ENCODE measurements at regions not wholly inside any gene's neighbourhood (a gene's known extent, or its start where the extent isn't known, plus 50 kb on each side); places are given as distances from the start of the nearest gene placed in this dataset.

DNA sequence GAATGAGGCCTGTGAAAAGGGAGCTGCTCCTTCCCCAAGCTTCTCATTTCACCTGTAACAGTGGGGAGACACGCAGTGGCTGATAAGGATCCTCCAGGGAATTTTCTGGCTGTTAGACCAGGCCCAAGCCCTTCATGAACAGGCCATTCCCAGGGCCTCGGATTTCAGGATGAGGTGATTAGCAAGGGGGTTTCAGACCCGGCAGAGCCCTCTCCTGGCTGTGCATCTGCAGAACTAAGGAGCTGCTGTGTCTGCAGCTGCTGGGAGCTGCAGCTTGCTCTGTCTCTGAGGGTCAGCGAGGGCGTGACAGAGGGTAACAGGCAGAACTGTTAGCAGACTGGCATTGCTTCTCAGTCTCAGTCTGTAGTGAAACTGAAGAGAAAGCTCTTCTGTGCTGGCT is 110.4 kb downstream of the KCNA5 start:
- Mint-ChIP-seq H3K4me3 (no peak overlapping the region), H3K27ac (no peak overlapping the region), H3K4me1 (no peaks in the 10 kb centered on the region), H3K9me3 (peaks cover 0 to 1% (median 0%) of the 10 kb centered on the region in 7 donors), H3K27me3 (ENCODE audit: low read depth in 3 of 3) (peaks cover 6 to 23% (median 9%) of the 10 kb centered on the region in 3 donors), H3K36me3 (no peaks in the 10 kb centered on the region)
- H3K9ac ChIP-seq (ENCODE audit: insufficient read depth, low read length, poor library complexity, severe bottlenecking): no peak overlapping the region
- no peaks in the 10 kb centered on the region for H3K9me3 ChIP-seq (replicated peaks in 1 of 2; ENCODE audit: control insufficient read depth in 1 of 2, insufficient read depth in 1 of 2, low read length in 2 of 2)
- no peak overlapping the region for H3K4me2 ChIP-seq (replicated peaks; ENCODE audit: extremely low read depth, low read length, poor library complexity, severe bottlenecking)
- H3K27ac ChIP-seq (ENCODE audit: low read depth in 1 of 2, low read length in 2 of 2): no peak overlapping the region
- H3K4me3 ChIP-seq (replicated peaks in 1 of 3; ENCODE audit: low read depth in 2 of 3, low read length in 3 of 3): no peak overlapping the region
- no peaks in the 10 kb centered on the region for H3K36me3 ChIP-seq (replicated peaks in 1 of 2; ENCODE audit: control insufficient read depth in 1 of 2, insufficient read depth in 2 of 2, low read length in 2 of 2)
- no peak overlapping the region for H2AFZ ChIP-seq (ENCODE audit: insufficient read depth, low read depth, low read length, poor library complexity, severe bottlenecking)
- no peaks in the 10 kb centered on the region for H3K79me2 ChIP-seq (ENCODE audit: insufficient read depth, low read length)
- TF ChIP-seq, protein P1, sequence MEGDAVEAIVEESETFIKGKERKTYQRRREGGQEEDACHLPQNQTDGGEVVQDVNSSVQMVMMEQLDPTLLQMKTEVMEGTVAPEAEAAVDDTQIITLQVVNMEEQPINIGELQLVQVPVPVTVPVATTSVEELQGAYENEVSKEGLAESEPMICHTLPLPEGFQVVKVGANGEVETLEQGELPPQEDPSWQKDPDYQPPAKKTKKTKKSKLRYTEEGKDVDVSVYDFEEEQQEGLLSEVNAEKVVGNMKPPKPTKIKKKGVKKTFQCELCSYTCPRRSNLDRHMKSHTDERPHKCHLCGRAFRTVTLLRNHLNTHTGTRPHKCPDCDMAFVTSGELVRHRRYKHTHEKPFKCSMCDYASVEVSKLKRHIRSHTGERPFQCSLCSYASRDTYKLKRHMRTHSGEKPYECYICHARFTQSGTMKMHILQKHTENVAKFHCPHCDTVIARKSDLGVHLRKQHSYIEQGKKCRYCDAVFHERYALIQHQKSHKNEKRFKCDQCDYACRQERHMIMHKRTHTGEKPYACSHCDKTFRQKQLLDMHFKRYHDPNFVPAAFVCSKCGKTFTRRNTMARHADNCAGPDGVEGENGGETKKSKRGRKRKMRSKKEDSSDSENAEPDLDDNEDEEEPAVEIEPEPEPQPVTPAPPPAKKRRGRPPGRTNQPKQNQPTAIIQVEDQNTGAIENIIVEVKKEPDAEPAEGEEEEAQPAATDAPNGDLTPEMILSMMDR (IDR thresholded peaks at IDR 0.05): no peak
- no peak for DNase-seq
- H3K4me1 ChIP-seq (ENCODE audit: control insufficient read depth in 1 of 2, insufficient read depth in 2 of 2, low read length in 2 of 2): no peaks in the 10 kb centered on the region
- H3K27me3 ChIP-seq (ENCODE audit: control insufficient read depth in 2 of 2, insufficient read depth in 2 of 2, low read length in 2 of 2): peaks cover 2 to 4% of the 10 kb centered on the region in 2 donors
- intact Hi-C loops (cut with micrococcal nuclease): no loop called here
- no peaks in the 10 kb centered on the region for H4K20me1 ChIP-seq (ENCODE audit: insufficient read depth, low read length)
- 82% methylated on average over 3 of the region's 5 CpGs for WGBS (ENCODE audit: insufficient coverage)

DNA sequence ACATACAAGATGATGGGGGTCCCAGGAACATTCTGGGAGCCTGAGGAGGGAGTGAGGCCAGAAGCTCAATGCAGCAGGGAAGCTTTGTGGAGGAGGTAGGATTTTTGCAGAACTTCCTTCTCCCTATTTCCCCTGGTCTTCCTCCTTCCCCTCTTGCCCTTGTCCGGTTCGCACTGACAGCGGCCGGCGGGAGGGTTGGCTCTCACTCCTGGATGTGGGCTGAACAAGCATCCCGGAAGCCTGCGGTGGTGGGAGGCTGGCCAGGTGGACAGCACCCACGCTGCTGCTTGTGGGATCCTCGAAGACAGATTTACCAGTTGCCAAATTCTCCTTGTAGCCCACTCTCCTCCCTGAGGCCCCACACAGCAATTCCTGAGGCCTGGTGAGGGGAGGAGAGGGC is 112.2 kb downstream of the KCNA5 start:
- intact Hi-C loops (cut with micrococcal nuclease): no loop called here
- Histone ChIP-seq H3K4me2 (replicated peaks; ENCODE audit: extremely low read depth, low read length, poor library complexity, severe bottlenecking) (no peak overlapping the region), H3K27ac (ENCODE audit: low read depth in 1 of 2, low read length in 2 of 2) (no peak overlapping the region), H3K79me2 (ENCODE audit: insufficient read depth, low read length) (no peaks in the 10 kb centered on the region), H3K4me1 (ENCODE audit: control insufficient read depth in 1 of 2, insufficient read depth in 2 of 2, low read length in 2 of 2) (no peaks in the 10 kb centered on the region), H3K9ac (ENCODE audit: insufficient read depth, low read length, poor library complexity, severe bottlenecking) (no peak overlapping the region), H3K4me3 (replicated peaks in 1 of 3; ENCODE audit: low read depth in 2 of 3, low read length in 3 of 3) (no peak overlapping the region), H3K36me3 (replicated peaks in 1 of 2; ENCODE audit: control insufficient read depth in 1 of 2, insufficient read depth in 2 of 2, low read length in 2 of 2) (no peaks in the 10 kb centered on the region), H4K20me1 (ENCODE audit: insufficient read depth, low read length) (no peaks in the 10 kb centered on the region), H3K27me3 (ENCODE audit: control insufficient read depth in 2 of 2, insufficient read depth in 2 of 2, low read length in 2 of 2) (peaks cover 2 to 5% of the 10 kb centered on the region in 2 donors), H3K9me3 (replicated peaks in 1 of 2; ENCODE audit: control insufficient read depth in 1 of 2, insufficient read depth in 1 of 2, low read length in 2 of 2) (no peaks in the 10 kb centered on the region), H2AFZ (ENCODE audit: insufficient read depth, low read depth, low read length, poor library complexity, severe bottlenecking) (no peak overlapping the region)
- H3K27ac Mint-ChIP-seq: no peak overlapping the region
- peaks cover 0 to 1% (median 0%) of the 10 kb centered on the region in 7 donors for H3K9me3 Mint-ChIP-seq
- no peaks in the 10 kb centered on the region for H3K4me1 Mint-ChIP-seq
- TF ChIP-seq, protein P1 (IDR thresholded peaks at IDR 0.05): no peak
- no peak for DNase-seq
- no peaks in the 10 kb centered on the region for H3K36me3 Mint-ChIP-seq
- peaks cover 3 to 20% (median 10%) of the 10 kb centered on the region in 3 donors for H3K27me3 Mint-ChIP-seq (ENCODE audit: low read depth in 3 of 3)
- 87% methylated on average over 5 of the region's 9 CpGs for WGBS (ENCODE audit: insufficient coverage)
- H3K4me3 Mint-ChIP-seq: no peak overlapping the region
